HCT116 (cell line): ENCODE measurements at regions not wholly inside any gene's neighbourhood (a gene's known extent, or its start where the extent isn't known, plus 50 kb on each side); places are given as distances from the start of the nearest gene placed in this dataset.

Experiments
- ATAC-seq: fragments of 200-7000 bp; cut with Tn5 transposase; 2 replicates; pipeline ENCODE4 v1.9.1; 2020; ENCODE audit warnings: mild to moderate bottlenecking, moderate library complexity
- BruUV-seq: library from RNA; stranded (reverse); fragments of 400-500 nt; replicated peaks from 2 replicates; lab custom pipeline; 2021; lab: Mats Ljungman, UMichigan
- CTCF ChIA-PET: fragments of 300-600 bp; sonication (Branson Sonifier 250); formaldehyde crosslinking; loops from one replicate; lab custom pipeline; 2021; ENCODE audit warnings: antibody characterized with exemption; lab: Charles Lee
- POLR2A ChIA-PET: fragments of 300-600, 350-600 bp; sonication (Branson Sonifier 250); formaldehyde crosslinking; loops from one replicate; lab custom pipeline; 2021; ENCODE audit warnings: antibody characterized with exemption; lab: Charles Lee
- RAD21 ChIA-PET, 2 experiments: fragments of 300-600 bp; sonication (Branson Sonifier 250); formaldehyde crosslinking; loops; one replicate each; lab custom pipeline; 2023; ENCODE audit warnings: low total read pairs in 2 of 2; ENCODE audit not compliant: uncharacterized antibody in 2 of 2, unreplicated experiment in 2 of 2, low non-redundant PET in 1 of 2; lab: Charles Lee
- DNase-seq: peaks from one replicate; pipeline ENCODE4 v3.0.0-alpha.2; 2010; ENCODE audit warnings: low read depth, low spot score
- H2AFZ ChIP-seq: fragments of 200-600 bp; shearing (Covaris generic), sonication (generic); 2 replicates; pipeline ENCODE4 v1.6.1; 2017; ENCODE audit warnings: low read depth, mixed run types, mixed read lengths, antibody characterized with exemption, low read length; ENCODE audit not compliant: poor library complexity, severe bottlenecking
- H3K27ac ChIP-seq: 2 replicates; pipeline ENCODE4 v1.5.1; 2012; ENCODE audit warnings: low read depth, low read length
- H3K27me3 ChIP-seq: fragments of 200-600 bp; sonication (generic); 2 replicates; pipeline ENCODE4 v1.6.1; 2016; ENCODE audit warnings: mixed run types, low read length, mixed read lengths; ENCODE audit not compliant: insufficient read depth
- H3K36me3 ChIP-seq, 2 experiments: fragments of 200-500 bp in 1 of 2; fragments of 200-600 bp in 1 of 2; sonication (Bioruptor generic) in 1 of 2; sonication (generic) in 1 of 2; 2 replicates each; pipeline versions ENCODE4 v1.5.1 to v1.6.1; 2014 to 2016; ENCODE audit warnings: low read length in 2 of 2, inconsistent platforms in 1 of 2, mixed read lengths in 1 of 2, mixed run types in 1 of 2; ENCODE audit not compliant: insufficient read depth in 2 of 2, control insufficient read depth in 1 of 2
- H3K4me1 ChIP-seq, 2 experiments: fragments of 200-600 bp in 1 of 2; sonication (generic) in 1 of 2; 2 replicates each; pipeline versions ENCODE4 v1.5.1 to v1.6.1; 2012 to 2017; ENCODE audit warnings: low read length in 2 of 2, inconsistent platforms in 1 of 2, mild to moderate bottlenecking in 1 of 2, mixed read lengths in 1 of 2, mixed run types in 1 of 2, moderate library complexity in 1 of 2; ENCODE audit not compliant: insufficient read depth in 2 of 2, control insufficient read depth in 1 of 2
- H3K4me2 ChIP-seq: fragments of 200-600 bp; sonication (generic); 2 replicates; pipeline ENCODE4 v1.6.1; 2017; ENCODE audit warnings: mixed run types, low read length, mixed read lengths
- H3K4me3 ChIP-seq, 2 experiments: fragments of 200-600 bp in 1 of 2; sonication (generic) in 1 of 2; replicated peaks in 1 of 2; 2 replicates each; pipeline ENCODE4 v1.5.1; 2011 to 2016; ENCODE audit warnings: low read length in 2 of 2, control low read depth in 1 of 2, low read depth in 1 of 2, mild to moderate bottlenecking in 1 of 2, mixed read lengths in 1 of 2, mixed run types in 1 of 2
- H3K79me2 ChIP-seq: fragments of 200-600 bp; sonication (generic); 2 replicates; pipeline ENCODE4 v1.6.1; 2017; ENCODE audit warnings: mild to moderate bottlenecking, mixed run types, low read length, moderate library complexity, mixed read lengths; ENCODE audit not compliant: insufficient read depth
- H3K9ac ChIP-seq: fragments of 200-600 bp; sonication (generic); 2 replicates; pipeline ENCODE4 v1.6.1; 2016; ENCODE audit warnings: low read length, mixed read lengths
- H3K9me2 ChIP-seq: fragments of 200-600 bp; sonication (generic), shearing (Covaris generic); 2 replicates; pipeline ENCODE4 v1.6.1; 2017; ENCODE audit warnings: mixed run types, mild to moderate bottlenecking, moderate library complexity; ENCODE audit not compliant: insufficient read depth
- H3K9me3 ChIP-seq, 2 experiments: fragments of 200-500 bp in 1 of 2; fragments of 200-600 bp in 1 of 2; sonication (Bioruptor generic) in 1 of 2; sonication (generic) in 1 of 2; 2 replicates each; pipeline ENCODE4 v1.6.1; 2014 to 2017; ENCODE audit warnings: low read length in 2 of 2, mixed read lengths in 2 of 2, inconsistent platforms in 1 of 2, low read depth in 1 of 2, mild to moderate bottlenecking in 1 of 2, mixed run types in 1 of 2, moderate library complexity in 1 of 2; ENCODE audit not compliant: control insufficient read depth in 1 of 2, insufficient read depth in 1 of 2
- H4K20me1 ChIP-seq: fragments of 200-600 bp; sonication (generic), shearing (Covaris generic); 2 replicates; pipeline ENCODE4 v1.6.1; 2017; ENCODE audit warnings: mixed run types, mild to moderate bottlenecking, moderate library complexity; ENCODE audit not compliant: insufficient read depth
- CBX3 ChIP-seq: IDR thresholded peaks from 2 replicates; pipeline ENCODE4 v1.6.1; 2012; ENCODE audit warnings: low read depth
- ELF1 ChIP-seq: IDR thresholded peaks from 2 replicates; pipeline ENCODE4 v1.6.1; 2012; ENCODE audit warnings: low read depth, borderline replicate concordance
- EZH2 ChIP-seq: fragments of 200-600 bp; sonication (generic); IDR thresholded peaks from 2 replicates; pipeline ENCODE4 v1.6.1; 2017; ENCODE audit warnings: antibody characterized with exemption, mixed run types
- FOSL1 ChIP-seq: IDR thresholded peaks from 2 replicates; pipeline ENCODE4 v1.6.1; 2012; ENCODE audit warnings: low read depth
- MAX ChIP-seq: IDR thresholded peaks from 2 replicates; pipeline ENCODE4 v1.6.1; 2012
- POLR2A ChIP-seq: IDR thresholded peaks from 2 replicates; pipeline ENCODE4 v1.7.0; 2011; ENCODE audit warnings: borderline replicate concordance; ENCODE audit not compliant: insufficient read depth, insufficient read length; ENCODE audit errors: extremely low read depth
- RAD21 ChIP-seq: IDR thresholded peaks from 2 replicates; pipeline ENCODE4 v1.6.1; 2012; ENCODE audit warnings: low read depth, mild to moderate bottlenecking
- REST ChIP-seq: IDR thresholded peaks from 2 replicates; pipeline ENCODE4 v1.6.1; 2012; ENCODE audit warnings: low read depth
- SRF ChIP-seq: IDR thresholded peaks from 2 replicates; pipeline ENCODE4 v1.6.1; 2012; ENCODE audit warnings: low read depth
- TCF7L2 ChIP-seq: IDR thresholded peaks from 2 replicates; pipeline ENCODE4 v1.7.0; 2011; ENCODE audit warnings: borderline replicate concordance, inconsistent platforms; ENCODE audit not compliant: insufficient read depth, insufficient read length; ENCODE audit errors: extremely low read depth
- intact Hi-C: fragments of 100-400 bp; cut with micrococcal nuclease; formaldehyde crosslinking; loops from 2 replicates; pipeline ENCODE4 v1.10.0; 2022

GRCh38 chr4:13793020-13793710 lies 165.6 kb upstream of the BOD1L1 start (continued):
- TF ChIP-seq REST, result no peak
- TF ChIP-seq, all 23 proteins: peak for 0

GRCh38 chr4:13794819-13795565 lies 167.5 kb upstream of the BOD1L1 start:
- ATAC-seq (no peak), DNase-seq (no peak)
- ChIA-PET POLR2A (no interaction called here), CTCF (no interaction called here), RAD21 (no interaction called here)
- Histone ChIP-seq H4K20me1 (no peaks in the 10 kb centered on the region; the same call in 1 of the 2 replicates), H3K4me3 (no peak overlapping the region), H3K9ac (no peak overlapping the region), H3K4me1 (no peaks in the 10 kb centered on the region), H2AFZ (no peak overlapping the region), H3K36me3 (no peaks in the 10 kb centered on the region), H3K27me3 (no peaks in the 10 kb centered on the region), H3K9me2 (no peaks in the 10 kb centered on the region), H3K9me3 (no peaks in the 10 kb centered on the region), H3K27ac (no peak overlapping the region), H3K4me2 (no peak overlapping the region), H3K79me2 (no peaks in the 10 kb centered on the region)
- no TSS peak for BruUV-seq
- intact Hi-C loops, result no loop called here
- TF ChIP-seq ELF1 (no peak), MAX (no peak), CBX3 (no peak), EZH2 (no peak), RAD21 (no peak), FOSL1 (no peak), POLR2A (no peak), TCF7L2 (no peak), SRF (no peak)
